ENCODE measurements at regions not wholly inside any gene's neighbourhood (a gene's known extent, or its start where the extent isn't known, plus 50 kb on each side); places are given as distances from the start of the nearest gene placed in this dataset.

GRCh38 chr6:146915671-146916127, 288.5 kb upstream of the STXBP5 start:
- no peak for TF ChIP-seq CTCF (IDR thresholded peaks at IDR 0.05)
- no peak for TF ChIP-seq TCF7L2 (IDR thresholded peaks at IDR 0.05; ENCODE audit: low read depth, low read length)
